ENCODE measurements at regions not wholly inside any gene's neighbourhood (a gene's known extent, or its start where the extent isn't known, plus 50 kb on each side); places are given as distances from the start of the nearest gene placed in this dataset.
"Not testable (repeated sequence)": the region's sequence is repeated elsewhere in the genome, so short reads cannot be mapped to it uniquely, and the experiment has no call there.

DNA sequence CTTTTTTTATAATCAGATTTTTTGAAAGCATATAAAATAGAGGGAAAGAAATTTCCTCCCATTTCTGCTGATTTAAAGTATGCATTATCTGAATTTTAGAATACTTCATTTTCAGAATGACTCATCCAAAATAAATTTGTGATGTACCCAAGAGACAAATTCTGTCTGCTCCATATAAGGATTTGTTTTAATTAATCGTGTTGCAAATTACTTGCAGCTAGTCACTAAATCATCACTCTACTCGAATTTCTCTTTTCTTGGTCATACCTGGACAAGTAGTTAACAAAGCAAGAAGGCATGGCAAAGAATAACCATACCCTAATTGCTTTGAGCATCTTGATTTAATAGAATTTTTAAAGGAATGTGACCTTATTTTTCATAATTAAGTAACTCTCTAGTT lies 284.1 kb upstream of the GRAMD2B start:
- DNase-seq (ENCODE audit: low spot score) = no peak
- TF ChIP-seq, protein P1, sequence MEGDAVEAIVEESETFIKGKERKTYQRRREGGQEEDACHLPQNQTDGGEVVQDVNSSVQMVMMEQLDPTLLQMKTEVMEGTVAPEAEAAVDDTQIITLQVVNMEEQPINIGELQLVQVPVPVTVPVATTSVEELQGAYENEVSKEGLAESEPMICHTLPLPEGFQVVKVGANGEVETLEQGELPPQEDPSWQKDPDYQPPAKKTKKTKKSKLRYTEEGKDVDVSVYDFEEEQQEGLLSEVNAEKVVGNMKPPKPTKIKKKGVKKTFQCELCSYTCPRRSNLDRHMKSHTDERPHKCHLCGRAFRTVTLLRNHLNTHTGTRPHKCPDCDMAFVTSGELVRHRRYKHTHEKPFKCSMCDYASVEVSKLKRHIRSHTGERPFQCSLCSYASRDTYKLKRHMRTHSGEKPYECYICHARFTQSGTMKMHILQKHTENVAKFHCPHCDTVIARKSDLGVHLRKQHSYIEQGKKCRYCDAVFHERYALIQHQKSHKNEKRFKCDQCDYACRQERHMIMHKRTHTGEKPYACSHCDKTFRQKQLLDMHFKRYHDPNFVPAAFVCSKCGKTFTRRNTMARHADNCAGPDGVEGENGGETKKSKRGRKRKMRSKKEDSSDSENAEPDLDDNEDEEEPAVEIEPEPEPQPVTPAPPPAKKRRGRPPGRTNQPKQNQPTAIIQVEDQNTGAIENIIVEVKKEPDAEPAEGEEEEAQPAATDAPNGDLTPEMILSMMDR (IDR thresholded peaks at IDR 0.05; ENCODE audit: borderline replicate concordance, control extremely low read depth, extremely low read depth, insufficient read depth, missing control alignments) = no peak
- in situ Hi-C loops (cut with MboI; ENCODE audit: low sequenced_read_pairs, unreplicated experiment) = no loop called here

DNA sequence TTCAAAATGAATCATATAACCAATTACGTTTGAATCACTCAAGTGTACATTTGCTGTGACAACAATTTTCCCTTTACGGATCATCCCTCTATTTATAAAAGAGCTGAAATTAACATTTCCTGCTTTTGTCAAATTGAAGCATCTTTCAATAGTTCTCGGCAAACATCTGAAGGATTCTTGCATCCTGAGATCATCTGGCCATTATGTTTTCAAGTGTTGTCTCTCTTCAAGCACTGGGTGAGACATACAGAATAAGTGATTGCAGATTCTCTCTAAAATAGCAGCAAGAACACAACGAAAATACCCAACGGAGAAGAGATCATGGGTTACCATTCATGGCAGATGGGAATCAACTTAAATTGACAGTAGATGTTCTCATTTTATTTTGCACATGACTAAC lies 283.4 kb upstream of the GRAMD2B start:
- TF ChIP-seq, protein P1 (IDR thresholded peaks at IDR 0.05; ENCODE audit: borderline replicate concordance, control extremely low read depth, extremely low read depth, insufficient read depth, missing control alignments) = no peak
- no peak for DNase-seq (ENCODE audit: low spot score)
- in situ Hi-C loops (cut with MboI; ENCODE audit: low sequenced_read_pairs, unreplicated experiment) = no loop called here

DNA sequence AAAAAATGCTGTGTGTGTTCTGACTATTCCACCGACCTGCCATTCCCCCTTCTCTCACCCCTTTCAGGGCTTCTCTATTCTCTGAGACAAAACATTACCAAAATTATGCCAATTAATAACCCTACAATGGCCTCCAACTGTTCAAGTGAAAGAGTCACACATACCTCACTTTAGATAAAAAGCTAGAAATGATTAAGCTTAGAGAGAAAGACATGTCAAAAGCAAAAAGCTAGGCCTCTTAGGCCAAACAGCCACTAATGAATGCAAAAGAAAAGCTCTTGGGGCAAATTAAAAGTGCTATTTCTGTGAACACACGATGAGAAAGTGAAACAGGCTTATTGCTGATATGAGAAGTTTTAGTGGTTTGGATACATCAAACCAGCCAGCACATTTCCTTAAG lies 279.6 kb upstream of the GRAMD2B start:
- TF ChIP-seq, protein P1 (IDR thresholded peaks at IDR 0.05; ENCODE audit: borderline replicate concordance, control extremely low read depth, extremely low read depth, insufficient read depth, missing control alignments) = no peak
- DNase-seq (ENCODE audit: low spot score) = no peak
- in situ Hi-C loops (cut with MboI; ENCODE audit: low sequenced_read_pairs, unreplicated experiment) = no loop called here

DNA sequence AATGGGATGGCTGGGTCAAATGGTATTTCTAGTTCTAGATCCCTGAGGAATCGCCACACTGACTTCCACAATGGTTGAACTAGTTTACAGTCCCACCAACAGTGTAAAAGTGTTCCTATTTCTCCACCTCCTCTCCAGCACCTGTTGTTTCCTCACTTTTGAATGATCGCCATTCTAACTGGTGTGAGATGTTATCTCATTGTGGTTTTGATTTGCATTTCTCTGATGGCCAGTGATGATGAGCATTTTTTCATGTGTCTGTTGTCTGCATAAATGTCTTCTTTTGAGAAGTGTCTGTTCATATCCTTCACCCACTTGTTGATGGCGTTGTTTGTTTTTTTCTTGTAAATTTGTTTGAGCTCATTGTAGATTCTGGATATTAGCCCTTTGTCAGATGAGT lies 272.9 kb upstream of the GRAMD2B start:
- in situ Hi-C loops (cut with MboI; ENCODE audit: low sequenced_read_pairs, unreplicated experiment) = not testable (repeated sequence)

DNA sequence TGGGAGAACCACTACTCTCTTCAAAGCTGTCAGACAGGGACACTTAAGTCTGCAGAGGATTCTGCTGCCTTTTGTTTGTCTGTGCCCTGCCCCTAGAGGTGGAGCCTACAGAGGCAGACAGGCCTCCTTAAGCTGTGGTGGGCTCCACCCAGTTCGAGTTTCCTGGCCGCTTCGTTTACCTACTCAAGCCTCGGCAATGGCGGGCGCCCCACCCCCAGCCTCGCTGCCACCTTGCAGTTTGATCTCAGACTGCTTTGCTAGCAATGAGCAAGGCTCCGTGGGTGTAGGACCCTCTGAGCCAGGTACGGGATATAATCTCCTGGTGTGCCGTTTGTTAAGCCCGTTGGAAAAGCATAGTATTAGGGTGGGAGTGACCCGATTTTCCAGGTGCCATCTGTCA lies 267.9 kb upstream of the GRAMD2B start:
- DNase-seq (ENCODE audit: low spot score); in situ Hi-C loops (cut with MboI; ENCODE audit: low sequenced_read_pairs, unreplicated experiment): not testable (repeated sequence)

More for the DNA sequence above, 272.9 kb upstream of the GRAMD2B start:
- DNase-seq (ENCODE audit: low spot score) = not testable (repeated sequence)

DNA sequence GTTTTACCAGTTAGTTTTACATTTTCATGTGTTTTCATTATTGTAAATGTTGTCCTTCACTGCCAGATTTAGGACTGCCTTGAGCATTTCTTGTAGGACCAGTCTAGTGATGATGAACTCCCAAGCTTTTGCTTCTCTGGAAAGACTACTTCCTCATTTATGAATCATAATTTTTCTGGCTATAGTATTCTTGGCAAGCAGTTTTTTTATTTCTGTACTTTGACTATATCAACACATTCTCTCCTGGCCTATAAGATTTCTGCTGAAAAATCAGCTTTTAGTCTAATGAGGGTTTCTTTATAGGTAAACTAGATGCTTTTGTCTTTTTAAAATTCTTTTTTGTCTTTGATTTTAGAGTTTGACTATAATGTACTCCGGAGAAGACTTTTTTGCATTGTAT lies 256.8 kb upstream of the GRAMD2B start:
- DNase-seq (ENCODE audit: low spot score) = no peak
- in situ Hi-C loops (cut with MboI; ENCODE audit: low sequenced_read_pairs, unreplicated experiment) = no loop called here
- TF ChIP-seq, protein P1 (IDR thresholded peaks at IDR 0.05; ENCODE audit: borderline replicate concordance, control extremely low read depth, extremely low read depth, insufficient read depth, missing control alignments) = no peak

DNA sequence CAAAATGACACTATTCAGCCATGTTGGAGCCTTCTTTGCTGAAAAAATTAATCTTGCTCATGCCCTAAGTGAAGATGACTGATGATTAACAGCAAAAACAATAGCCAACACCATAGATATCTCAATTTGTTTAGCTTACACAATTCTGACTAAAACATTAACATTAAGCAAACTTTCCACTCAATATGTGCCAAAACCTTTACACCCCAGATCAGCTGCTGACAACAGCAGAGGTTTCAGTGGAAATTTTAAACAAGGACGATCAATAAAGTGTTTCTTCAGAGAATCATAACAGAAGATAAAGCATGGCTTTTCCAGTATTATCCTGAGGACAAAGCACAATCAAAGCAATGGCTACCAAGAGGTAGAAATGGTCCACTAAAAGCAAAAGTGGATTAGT lies 254.4 kb upstream of the GRAMD2B start:
- TF ChIP-seq, protein P1 (IDR thresholded peaks at IDR 0.05; ENCODE audit: borderline replicate concordance, control extremely low read depth, extremely low read depth, insufficient read depth, missing control alignments) = no peak

DNA sequence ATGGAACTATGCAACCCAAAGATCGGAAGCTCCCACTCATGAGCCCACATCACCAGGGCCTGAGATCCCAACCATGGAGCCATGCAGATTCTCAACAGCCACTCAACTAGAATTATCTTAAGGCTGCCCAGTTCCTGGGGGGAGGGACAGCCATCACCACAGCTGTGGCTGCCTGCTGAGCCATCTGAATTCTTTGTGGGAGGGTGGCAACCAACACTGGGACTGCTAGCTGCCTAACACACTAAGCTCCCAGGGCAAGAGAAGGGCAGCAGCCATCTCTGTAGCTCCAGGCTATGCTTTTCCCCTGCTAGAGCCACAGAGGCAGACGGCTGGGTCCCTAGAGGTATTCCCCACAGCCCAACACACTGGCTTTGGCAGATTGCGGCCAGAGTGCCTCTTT lies 251.3 kb upstream of the GRAMD2B start:
- in situ Hi-C loops (cut with MboI; ENCODE audit: low sequenced_read_pairs, unreplicated experiment) = no loop called here
- no peak for DNase-seq (ENCODE audit: low spot score)
- TF ChIP-seq, protein P1 (IDR thresholded peaks at IDR 0.05; ENCODE audit: borderline replicate concordance, control extremely low read depth, extremely low read depth, insufficient read depth, missing control alignments) = no peak

More for the DNA sequence above, 254.4 kb upstream of the GRAMD2B start:
- DNase-seq (ENCODE audit: low spot score) = no peak
- in situ Hi-C loops (cut with MboI; ENCODE audit: low sequenced_read_pairs, unreplicated experiment) = no loop called here

All from GM13976 (cell line).